NOMO-1 treated with dmso at 0.1 percent for 144 hours (cell line): ENCODE measurements at regions not wholly inside any gene's neighbourhood (a gene's known extent, or its start where the extent isn't known, plus 50 kb on each side); places are given as distances from the start of the nearest gene placed in this dataset.

Source experiments
- DNase-seq: peaks from one replicate; lab custom pipeline; 2025; ENCODE audit not compliant: unreplicated experiment; lab: John Stamatoyannopoulos, UW

GRCh38 chr12:107396991-107397390 lies 288.6 kb upstream of the PWP1 start:
- DNase-seq: no peak

DNA sequence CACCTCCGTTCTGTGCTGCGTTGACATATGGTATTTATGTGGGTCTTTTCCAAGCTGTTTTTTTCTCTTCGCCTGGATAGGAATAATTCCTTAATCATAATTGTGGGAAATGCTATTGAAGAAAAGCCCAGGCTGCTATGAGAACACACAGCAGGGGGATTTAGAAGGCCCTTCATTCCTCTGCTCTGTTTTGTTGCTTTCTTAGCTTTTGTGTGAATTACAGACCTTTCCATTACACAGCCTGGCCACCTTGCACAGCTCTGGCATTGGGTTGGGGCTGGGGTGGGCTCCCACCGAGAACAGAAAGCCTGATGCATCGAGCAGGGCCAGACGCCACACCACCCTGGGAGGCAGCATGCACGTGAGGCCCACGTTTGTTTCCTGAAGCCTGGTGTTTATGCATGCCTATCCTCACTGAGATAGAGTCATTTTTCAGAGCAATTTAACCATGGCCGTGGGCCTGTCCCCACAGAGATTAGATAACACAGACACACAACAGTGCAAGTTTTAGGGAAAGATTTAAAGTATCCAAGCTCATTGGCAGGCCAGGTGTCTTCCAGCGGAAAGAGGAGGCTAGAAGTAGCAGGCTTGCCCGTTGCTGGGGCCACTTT lies 287.6 kb upstream of the PWP1 start:
- no peak for DNase-seq

- no peak for DNase-seq
These were observed 286.6 kb upstream of the PWP1 start for GRCh38 chr12:107399046-107399445.

DNA sequence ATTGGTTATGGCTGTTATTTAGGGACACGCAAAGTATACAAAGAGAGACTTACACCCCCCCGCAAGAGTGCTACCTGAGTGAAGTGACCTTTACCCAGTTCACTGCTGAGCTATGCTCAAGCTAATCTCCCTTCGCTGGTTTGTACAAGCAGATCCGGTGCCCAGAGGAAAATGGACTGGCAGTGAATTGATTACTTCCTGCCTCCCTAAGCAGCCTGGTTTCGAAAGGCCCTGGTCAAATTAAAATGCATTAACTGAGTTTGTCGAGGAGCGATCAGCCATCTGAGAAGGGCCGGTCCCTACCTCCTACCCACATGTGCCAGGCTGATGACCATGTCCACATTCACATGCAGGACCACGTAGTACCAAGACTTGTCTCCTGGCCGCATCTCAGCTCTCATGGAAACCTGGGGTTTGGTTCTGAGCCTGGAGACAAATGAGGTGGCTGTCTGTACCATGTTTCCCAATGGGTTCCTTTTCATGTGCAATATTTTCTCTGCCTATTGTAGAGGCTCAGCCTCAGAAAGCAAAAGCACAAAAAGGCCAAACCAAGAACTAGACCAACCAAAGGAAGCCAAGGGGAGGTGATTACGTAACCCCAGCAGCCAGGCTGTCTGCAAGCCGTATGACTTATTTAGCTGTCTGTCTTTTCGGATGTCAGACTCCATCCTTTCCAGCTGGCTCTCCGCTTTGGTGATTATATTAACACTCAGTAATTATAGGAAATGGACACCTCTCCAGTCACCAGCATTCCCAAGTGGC lies 284.7 kb upstream of the PWP1 start:
- peak; percentile 81 for DNase-seq

DNA sequence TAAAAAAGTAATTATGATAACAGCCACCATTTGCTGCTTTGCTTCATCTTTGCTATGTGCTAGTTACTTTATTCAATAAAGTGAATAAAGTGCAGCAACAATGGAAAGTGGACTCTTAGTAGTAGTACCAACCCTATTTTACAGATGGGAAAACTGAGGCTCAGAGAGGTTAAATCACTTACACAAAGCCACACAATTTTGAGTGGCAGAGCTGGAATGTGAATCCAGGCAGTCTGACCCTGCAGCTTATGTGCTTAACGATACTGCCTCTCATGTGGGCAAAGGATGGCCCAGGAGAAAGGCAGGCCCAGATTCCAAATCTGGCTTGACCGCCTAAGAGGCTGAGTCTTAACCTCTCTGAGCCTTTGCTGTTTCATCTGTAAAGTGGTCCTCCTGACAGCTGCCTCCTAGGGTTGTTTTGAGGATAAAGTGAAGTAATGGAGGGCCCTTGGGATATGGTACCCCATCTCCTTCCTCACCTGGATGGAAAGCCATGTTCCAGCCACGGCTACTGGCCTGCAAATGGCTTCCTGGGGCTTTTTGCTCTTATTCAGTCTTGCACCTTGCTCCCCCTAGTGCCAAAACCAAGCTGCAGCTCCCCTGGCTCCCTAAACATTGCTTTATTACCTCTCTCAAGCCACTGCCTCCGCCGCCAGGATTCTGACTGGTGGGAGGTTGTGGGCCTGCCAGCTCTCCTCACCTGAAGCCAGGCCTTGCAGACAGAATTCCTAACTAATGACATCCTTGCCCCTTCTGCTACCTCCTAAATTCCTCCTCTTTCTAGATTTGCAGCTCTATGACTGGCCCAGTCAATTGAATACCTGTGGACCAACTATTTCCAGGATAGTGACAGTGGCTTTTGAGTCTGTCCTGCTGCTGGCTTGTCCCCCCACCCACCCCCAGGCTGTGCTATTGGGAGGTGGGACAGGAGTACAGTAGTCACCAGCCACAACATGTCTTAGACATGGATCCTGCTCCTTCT lies 283.3 kb upstream of the PWP1 start:
- peak; percentile 13 for DNase-seq

DNA sequence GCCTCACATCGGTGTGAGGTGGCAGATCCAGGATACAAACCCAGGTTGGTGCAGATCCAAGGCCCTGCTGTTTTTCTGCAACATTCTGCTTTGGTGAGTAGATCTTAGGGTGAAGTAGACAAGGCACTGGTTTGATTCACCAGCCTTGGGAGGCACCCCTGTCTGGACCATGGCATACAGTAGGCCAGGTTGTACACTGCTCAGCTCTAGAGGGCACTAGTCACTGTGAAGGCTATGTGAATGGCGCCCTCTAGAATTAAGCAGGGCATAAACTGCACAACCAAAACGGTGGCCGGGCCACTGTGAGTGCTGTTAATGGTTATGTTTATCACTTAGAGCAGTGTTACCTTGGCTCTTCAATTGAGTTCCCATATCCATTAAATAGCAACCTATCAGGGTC lies 280.6 kb upstream of the PWP1 start:
- no peak for DNase-seq

GRCh38 chr12:107405436-107405835 lies 280.2 kb upstream of the PWP1 start:
- no peak for DNase-seq

GRCh38 chr12:107406932-107407331 lies 278.7 kb upstream of the PWP1 start:
- no peak for DNase-seq

- no peak for DNase-seq
These were observed 273.6 kb upstream of the PWP1 start for GRCh38 chr12:107411792-107412535.

- no peak for DNase-seq
These were observed 270.5 kb upstream of the PWP1 start for GRCh38 chr12:107415071-107415470.

DNA sequence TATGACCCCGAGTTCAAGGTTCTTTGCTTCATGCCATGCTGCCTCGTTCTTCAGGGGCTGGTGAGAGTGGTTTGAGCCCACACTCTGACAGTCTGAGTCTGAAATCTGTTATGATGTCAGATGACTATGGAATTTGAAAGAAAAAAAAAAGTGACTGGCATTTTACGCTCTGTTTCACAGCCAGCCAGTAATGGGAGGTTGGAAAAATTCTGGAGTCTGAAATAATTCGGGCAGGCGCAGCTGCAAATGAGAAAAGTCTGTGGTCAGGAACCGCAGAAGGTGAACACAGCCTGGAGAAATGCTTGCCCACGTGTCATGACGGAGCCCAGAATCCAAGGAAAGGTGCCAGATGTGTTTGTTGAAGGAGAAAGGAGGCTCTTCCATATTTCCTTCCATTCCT lies 269.8 kb upstream of the PWP1 start:
- DNase-seq: no peak

DNA sequence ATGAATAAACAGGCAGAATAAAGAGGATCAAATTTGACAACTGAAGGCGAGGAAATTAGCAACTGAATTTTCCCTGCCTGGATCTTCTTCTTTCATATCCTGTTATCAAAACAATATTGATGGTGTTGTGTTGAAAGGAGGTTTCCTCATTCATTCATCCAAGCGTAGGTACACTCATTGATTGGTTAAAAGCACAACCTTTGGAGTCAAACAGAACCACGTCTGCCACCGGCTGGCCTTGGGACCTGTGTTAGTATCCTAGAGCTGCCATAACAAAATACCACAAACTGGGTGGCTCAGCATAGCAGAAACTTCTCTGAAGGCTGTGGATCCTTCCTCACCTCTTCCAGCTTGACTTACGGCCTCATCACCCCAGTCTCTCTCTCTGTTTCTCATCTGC lies 268.6 kb upstream of the PWP1 start:
- DNase-seq: no peak

- no peak for DNase-seq
These were observed 266.6 kb upstream of the PWP1 start for GRCh38 chr12:107418981-107419380.

DNA sequence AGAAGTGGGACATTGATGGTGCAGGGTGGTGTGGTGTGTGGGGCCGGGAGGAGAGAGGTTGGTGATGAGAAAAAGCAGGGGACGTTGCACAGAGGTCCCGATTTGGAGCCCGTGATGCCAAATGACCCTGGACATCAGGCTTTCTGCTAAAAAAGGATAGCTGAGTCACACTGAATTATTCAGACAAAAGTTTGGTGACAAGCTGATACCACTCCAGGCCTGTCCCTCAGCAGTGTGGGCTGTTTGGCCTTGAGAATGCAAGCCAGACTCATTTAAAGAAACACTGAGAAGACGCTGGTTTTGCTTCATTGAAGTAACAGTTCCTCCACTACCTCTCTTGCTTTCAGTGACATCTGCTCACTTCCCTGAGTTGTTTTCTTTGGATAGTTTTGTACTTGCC lies 262.1 kb upstream of the PWP1 start:
- no peak for DNase-seq

DNA sequence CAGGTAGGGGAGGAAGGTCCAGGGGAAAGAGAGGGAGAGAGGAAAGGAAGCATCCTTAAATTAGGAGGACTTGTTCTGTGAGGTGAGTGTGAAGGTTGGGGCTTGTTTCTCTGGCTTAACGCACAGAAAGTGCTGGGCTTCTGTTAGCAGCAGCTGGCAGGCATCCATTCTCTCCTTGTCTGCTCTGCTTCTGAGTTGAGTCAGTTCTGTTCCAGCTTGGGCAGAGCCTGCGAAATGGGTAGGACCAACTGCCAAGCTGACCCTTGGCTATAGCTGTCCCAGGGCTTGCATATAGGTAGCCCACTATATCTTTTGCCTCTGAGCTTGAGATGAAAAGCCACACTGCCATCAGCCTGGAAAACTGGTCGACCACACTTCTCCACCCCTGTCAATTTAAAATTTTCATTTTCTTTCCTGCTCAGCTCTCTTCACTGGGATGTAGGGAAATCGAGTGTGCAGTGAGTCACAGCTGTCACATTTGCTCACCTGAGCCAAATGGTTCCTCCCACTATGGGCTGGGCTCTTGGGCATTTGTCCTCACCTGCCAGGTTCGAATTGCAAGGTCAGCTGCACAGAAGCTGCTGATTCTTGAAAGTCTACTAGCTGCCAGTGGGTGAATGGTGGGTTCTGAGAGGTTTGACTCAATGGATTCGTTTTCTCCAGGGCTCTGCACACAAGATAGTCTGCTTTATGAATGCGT lies 256.4 kb upstream of the PWP1 start:
- DNase-seq: no peak

GRCh38 chr12:107431942-107432341 lies 253.7 kb upstream of the PWP1 start:
- no peak for DNase-seq

- no peak for DNase-seq
These were observed 250.5 kb upstream of the PWP1 start for GRCh38 chr12:107435072-107435471.

DNA sequence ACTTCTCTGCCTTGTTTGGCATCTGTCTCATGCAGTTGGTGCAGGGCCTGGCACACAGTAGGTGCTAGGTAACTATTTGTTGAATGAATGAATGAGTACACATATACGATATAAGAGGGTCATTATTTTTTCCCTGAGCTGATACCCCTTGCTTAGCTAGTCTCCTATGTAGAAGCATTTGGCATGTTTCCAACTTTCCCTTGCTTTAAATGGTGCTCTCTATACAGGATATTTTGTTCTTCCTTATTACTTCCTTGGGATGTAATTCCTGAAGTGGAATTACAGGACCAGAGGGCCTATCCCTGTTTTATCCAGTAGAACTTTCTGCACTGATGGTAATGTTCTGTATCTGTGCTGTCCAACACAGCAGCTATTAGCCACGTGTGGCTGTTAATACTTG lies 250.1 kb upstream of the PWP1 start:
- DNase-seq: no peak

GRCh38 chr12:107436376-107436775 lies 249.2 kb upstream of the PWP1 start:
- no peak for DNase-seq

GRCh38 chr12:107436836-107437235 lies 248.8 kb upstream of the PWP1 start:
- DNase-seq: no peak
